Activated CD4-positive, alpha-beta T cell treated with anti-CD3 and anti-CD28 coated beads, Interleukin-2, amount 10 ng/mL, durations not matched to agents 24 days and 14 days (primary cell): ENCODE measurements at regions not wholly inside any gene's neighbourhood (a gene's known extent, or its start where the extent isn't known, plus 50 kb on each side); places are given as distances from the start of the nearest gene placed in this dataset.
"Not testable (repeated sequence)": the region's sequence is repeated elsewhere in the genome, so short reads cannot be mapped to it uniquely, and the experiment has no call there.

Experiments used
- DNase-seq: peaks from one replicate; pipeline ENCODE4 v3.0.0; 2022
- H3K27ac Mint-ChIP-seq: one replicate; pipeline ENCODE4 v1.8.0; 2022; ENCODE audit warnings: mild to moderate bottlenecking, mixed read lengths
- H3K27me3 Mint-ChIP-seq: one replicate; pipeline ENCODE4 v1.8.0; 2022; ENCODE audit warnings: mixed read lengths
- H3K36me3 Mint-ChIP-seq: one replicate; pipeline ENCODE4 v1.8.0; 2022; ENCODE audit warnings: low read depth, mild to moderate bottlenecking, mixed read lengths
- H3K4me1 Mint-ChIP-seq: one replicate; pipeline ENCODE4 v1.8.0; 2021; ENCODE audit warnings: mixed read lengths
- H3K4me3 Mint-ChIP-seq: one replicate; pipeline ENCODE4 v1.8.0; 2022; ENCODE audit warnings: mild to moderate bottlenecking, moderate library complexity, mixed read lengths
- H3K9me3 Mint-ChIP-seq: one replicate; pipeline ENCODE4 v1.8.0; 2021; ENCODE audit warnings: mixed read lengths
- intact Hi-C: fragments of 100-400 bp; cut with micrococcal nuclease; formaldehyde crosslinking; loops from one replicate; pipeline ENCODE4 v1.15.1; 2023

DNA sequence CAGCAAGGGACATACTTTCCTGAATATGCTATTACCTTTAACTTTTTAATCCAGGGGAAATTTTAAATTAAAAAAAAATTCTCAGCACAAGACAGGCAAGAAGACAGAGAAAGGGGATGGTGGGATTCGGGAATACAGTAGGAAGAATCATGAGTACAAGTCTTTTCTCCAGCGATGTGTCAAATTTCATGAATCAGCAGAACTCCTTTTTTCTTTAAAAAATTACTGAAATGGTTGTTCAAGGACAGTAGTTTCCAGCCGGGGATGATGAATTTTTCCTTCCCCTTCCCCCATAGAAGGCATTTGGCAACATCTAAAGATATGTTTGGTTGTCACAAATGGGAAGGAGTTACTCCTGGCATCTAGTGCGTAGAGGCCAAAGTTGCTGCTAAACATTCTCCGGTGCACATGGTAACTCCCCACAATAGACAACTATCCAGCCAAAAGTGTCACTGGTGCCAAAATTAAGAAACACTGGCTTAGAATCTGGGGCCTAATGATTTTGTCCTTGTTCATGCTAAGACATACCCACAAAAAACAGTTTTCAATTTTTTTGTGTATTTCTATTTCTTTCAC, 450.2 kb downstream of the CBLN4 start:
- no peaks in the 10 kb centered on the region for H3K4me1 Mint-ChIP-seq
- no peaks in the 10 kb centered on the region for H3K36me3 Mint-ChIP-seq
- H3K9me3 Mint-ChIP-seq, result peaks cover 13% of the 10 kb centered on the region
- intact Hi-C loops, result no loop called here
- H3K27me3 Mint-ChIP-seq, result no peaks in the 10 kb centered on the region
- DNase-seq, result no peak
- no peak overlapping the region for H3K27ac Mint-ChIP-seq
- no peak overlapping the region for H3K4me3 Mint-ChIP-seq

DNA sequence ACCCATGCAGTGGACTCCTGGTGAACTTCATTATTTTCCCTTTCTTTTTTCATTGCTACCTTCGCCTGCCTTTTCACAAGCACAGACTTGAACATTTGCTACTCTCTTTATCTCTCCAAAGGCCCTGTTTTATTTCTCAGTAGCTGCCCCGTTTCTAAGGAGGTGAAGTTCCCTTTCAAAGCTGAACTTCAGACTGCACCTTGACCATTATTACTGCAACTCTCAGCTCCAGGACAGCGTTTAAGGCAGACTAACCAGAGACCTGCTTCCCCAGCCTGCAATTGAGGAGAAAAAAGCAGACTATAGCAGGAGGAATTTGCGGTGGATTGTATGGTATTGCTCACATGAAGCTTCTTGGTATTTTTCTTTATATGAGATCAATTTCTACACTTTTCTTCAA, 460.7 kb downstream of the CBLN4 start:
- Mint-ChIP-seq H3K36me3 (no peaks in the 10 kb centered on the region), H3K27me3 (no peaks in the 10 kb centered on the region), H3K27ac (no peak overlapping the region), H3K9me3 (peaks cover 4% of the 10 kb centered on the region), H3K4me3 (no peak overlapping the region), H3K4me1 (no peaks in the 10 kb centered on the region)
- no peak for DNase-seq
- intact Hi-C loops, result no loop called here

DNA sequence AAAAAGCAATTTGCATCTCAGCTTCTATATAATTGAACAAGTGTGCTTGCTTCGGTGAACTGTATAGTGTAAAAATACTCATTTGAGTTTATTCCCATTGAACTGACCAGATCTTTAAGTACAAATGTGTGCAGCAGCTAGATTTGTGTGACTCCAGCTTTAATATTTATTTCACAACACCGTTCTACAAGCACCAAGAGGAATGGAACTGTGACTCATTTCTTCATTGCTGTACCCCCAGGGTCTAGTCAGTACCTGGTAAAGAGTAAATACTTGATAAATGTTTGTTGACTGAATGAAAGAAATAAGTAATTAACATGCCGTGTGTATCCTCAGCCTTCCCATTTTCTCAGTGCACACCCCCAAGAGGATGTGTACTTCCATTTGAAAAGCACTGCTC, 464.8 kb downstream of the CBLN4 start:
- Mint-ChIP-seq H3K9me3 (no peaks in the 10 kb centered on the region), H3K27ac (no peak overlapping the region), H3K4me3 (no peak overlapping the region), H3K36me3 (no peaks in the 10 kb centered on the region), H3K4me1 (no peaks in the 10 kb centered on the region), H3K27me3 (no peaks in the 10 kb centered on the region)
- intact Hi-C loops, result no loop called here
- no peak for DNase-seq

- intact Hi-C loops, result no loop called here
- Mint-ChIP-seq H3K36me3 (no peaks in the 10 kb centered on the region), H3K4me1 (no peaks in the 10 kb centered on the region), H3K27me3 (no peaks in the 10 kb centered on the region), H3K27ac (no peak overlapping the region), H3K9me3 (no peaks in the 10 kb centered on the region), H3K4me3 (no peak overlapping the region)
- DNase-seq, result no peak
Measured at GRCh38 chr20:55540013-55540412, 465.3 kb downstream of the CBLN4 start.

- no peak for DNase-seq
- Mint-ChIP-seq H3K9me3 (no peaks in the 10 kb centered on the region), H3K4me1 (no peaks in the 10 kb centered on the region), H3K27me3 (no peaks in the 10 kb centered on the region), H3K27ac (no peak overlapping the region), H3K36me3 (no peaks in the 10 kb centered on the region), H3K4me3 (no peak overlapping the region)
- intact Hi-C loops, result no loop called here
Measured at GRCh38 chr20:55538261-55538908, 466.9 kb downstream of the CBLN4 start.

DNA sequence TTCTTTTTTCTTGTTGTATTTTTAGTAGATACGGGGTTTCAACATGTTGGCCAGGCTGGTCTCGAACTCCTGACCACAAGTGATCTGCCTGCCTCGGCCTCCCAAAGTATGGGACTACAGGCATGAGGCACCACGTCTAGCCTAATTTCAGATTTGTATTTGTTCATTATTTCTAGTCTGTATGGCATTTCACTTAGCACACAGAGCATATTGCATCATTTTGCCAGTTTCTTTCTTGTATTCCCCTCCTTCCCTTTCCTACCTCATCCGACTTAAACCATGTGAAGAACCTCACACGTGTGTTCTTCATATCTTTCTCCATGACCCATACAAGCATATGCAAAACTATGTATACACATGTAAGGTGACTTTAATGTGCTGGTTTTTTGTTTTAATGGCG, 470.0 kb downstream of the CBLN4 start:
- intact Hi-C loops, result no loop called here
- Mint-ChIP-seq H3K9me3 (no peaks in the 10 kb centered on the region), H3K27ac (no peak overlapping the region), H3K4me1 (no peaks in the 10 kb centered on the region), H3K27me3 (no peaks in the 10 kb centered on the region), H3K36me3 (no peaks in the 10 kb centered on the region), H3K4me3 (no peak overlapping the region)
- DNase-seq, result no peak

- H3K36me3 Mint-ChIP-seq, result no peaks in the 10 kb centered on the region
- intact Hi-C loops, result no loop called here
- no peak for DNase-seq
- H3K27me3 Mint-ChIP-seq, result no peaks in the 10 kb centered on the region
- H3K4me1 Mint-ChIP-seq, result no peaks in the 10 kb centered on the region
- no peak overlapping the region for H3K4me3 Mint-ChIP-seq
- H3K9me3 Mint-ChIP-seq, result peaks cover 6% of the 10 kb centered on the region
- no peak overlapping the region for H3K27ac Mint-ChIP-seq
Measured at GRCh38 chr20:55533632-55534031, 471.7 kb downstream of the CBLN4 start.

- intact Hi-C loops, result no loop called here
- no peak for DNase-seq
- H3K27me3 Mint-ChIP-seq, result no peaks in the 10 kb centered on the region
- H3K9me3 Mint-ChIP-seq, result peaks cover 13% of the 10 kb centered on the region
- no peak overlapping the region for H3K27ac Mint-ChIP-seq
- no peaks in the 10 kb centered on the region for H3K4me1 Mint-ChIP-seq
- H3K4me3 Mint-ChIP-seq, result no peak overlapping the region
- H3K36me3 Mint-ChIP-seq, result no peaks in the 10 kb centered on the region
Measured at GRCh38 chr20:55530763-55531162, 474.6 kb downstream of the CBLN4 start.

- H3K36me3 Mint-ChIP-seq, result no peaks in the 10 kb centered on the region
- peaks cover 20% of the 10 kb centered on the region for H3K9me3 Mint-ChIP-seq
- H3K27me3 Mint-ChIP-seq, result no peaks in the 10 kb centered on the region
- H3K27ac Mint-ChIP-seq, result no peak overlapping the region
- intact Hi-C loops, result no loop called here
- no peak for DNase-seq
- no peaks in the 10 kb centered on the region for H3K4me1 Mint-ChIP-seq
- H3K4me3 Mint-ChIP-seq, result no peak overlapping the region
Measured at GRCh38 chr20:55528482-55528881, 476.8 kb downstream of the CBLN4 start.

GRCh38 chr20:55522296-55522815, 483.0 kb downstream of the CBLN4 start:
- no peaks in the 10 kb centered on the region for H3K36me3 Mint-ChIP-seq
- intact Hi-C loops, result no loop called here

GRCh38 chr20:55517584-55517983, 487.7 kb downstream of the CBLN4 start:
- H3K4me1 Mint-ChIP-seq, intact Hi-C loops, H3K27me3 Mint-ChIP-seq, DNase-seq, H3K9me3 Mint-ChIP-seq, H3K36me3 Mint-ChIP-seq, H3K27ac Mint-ChIP-seq, H3K4me3 Mint-ChIP-seq: not testable (repeated sequence)

More at GRCh38 chr20:55522296-55522815, 483.0 kb downstream of the CBLN4 start:
- H3K27me3 Mint-ChIP-seq, result no peaks in the 10 kb centered on the region
- no peak overlapping the region for H3K27ac Mint-ChIP-seq
- peaks cover 18% of the 10 kb centered on the region for H3K9me3 Mint-ChIP-seq
- no peak overlapping the region for H3K4me3 Mint-ChIP-seq
- DNase-seq, result no peak
- no peaks in the 10 kb centered on the region for H3K4me1 Mint-ChIP-seq

DNA sequence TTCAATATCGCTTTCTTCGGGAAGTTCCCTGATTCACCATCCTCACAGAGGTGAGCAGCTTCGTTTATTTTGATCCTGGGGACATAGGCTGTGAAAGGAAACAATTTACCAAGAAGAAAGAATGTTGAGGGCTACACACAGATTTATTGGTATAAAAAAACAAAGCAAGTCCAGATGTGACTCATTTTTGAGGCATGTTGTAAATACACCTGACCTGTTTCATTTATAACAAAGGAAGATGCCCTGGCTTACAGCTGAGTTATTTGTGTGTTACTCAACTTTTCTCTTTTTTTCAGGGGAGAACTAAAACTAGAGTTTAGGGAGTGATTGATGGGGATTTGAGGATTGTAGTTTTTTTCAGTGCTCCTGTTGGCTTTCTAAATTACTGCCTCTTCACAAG, 489.5 kb downstream of the CBLN4 start:
- Mint-ChIP-seq H3K27me3 (no peaks in the 10 kb centered on the region), H3K9me3 (peaks cover 8% of the 10 kb centered on the region), H3K27ac (no peak overlapping the region), H3K4me3 (no peak overlapping the region), H3K4me1 (no peaks in the 10 kb centered on the region), H3K36me3 (no peaks in the 10 kb centered on the region)
- DNase-seq, result no peak
- intact Hi-C loops, result no loop called here

GRCh38 chr20:55514531-55514930, 490.8 kb downstream of the CBLN4 start:
- intact Hi-C loops, result no loop called here
- H3K9me3 Mint-ChIP-seq, result peaks cover 8% of the 10 kb centered on the region
- DNase-seq, result no peak
- H3K27me3 Mint-ChIP-seq, result no peaks in the 10 kb centered on the region
- no peak overlapping the region for H3K27ac Mint-ChIP-seq
- no peaks in the 10 kb centered on the region for H3K4me1 Mint-ChIP-seq
- H3K36me3 Mint-ChIP-seq, result no peaks in the 10 kb centered on the region
- no peak overlapping the region for H3K4me3 Mint-ChIP-seq

GRCh38 chr20:55513954-55514353, 491.4 kb downstream of the CBLN4 start:
- Mint-ChIP-seq H3K4me3 (no peak overlapping the region), H3K4me1 (no peaks in the 10 kb centered on the region), H3K9me3 (peaks cover 8% of the 10 kb centered on the region), H3K27ac (no peak overlapping the region), H3K27me3 (no peaks in the 10 kb centered on the region), H3K36me3 (no peaks in the 10 kb centered on the region)
- DNase-seq, result no peak
- intact Hi-C loops, result no loop called here

DNA sequence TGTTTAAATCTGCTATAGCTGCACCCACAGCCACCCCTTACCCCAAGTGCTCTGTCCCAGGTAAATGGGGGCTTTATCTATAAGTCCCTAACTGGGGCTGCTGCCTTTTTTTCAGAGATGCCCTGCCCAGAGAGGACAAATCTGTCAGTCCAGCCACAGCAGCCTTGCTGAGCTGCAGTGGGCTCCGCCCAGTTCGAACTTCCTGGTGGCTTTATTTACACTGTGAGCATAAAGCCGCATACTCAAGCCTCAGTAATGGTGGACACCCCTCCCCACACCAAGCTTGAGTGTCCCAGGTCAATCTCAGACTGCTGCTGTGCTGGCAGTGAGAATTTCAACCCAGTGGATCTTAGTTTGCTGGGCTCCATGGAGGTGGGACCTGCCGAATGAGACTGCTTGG, 505.2 kb downstream of the CBLN4 start:
- DNase-seq, result no peak
- Mint-ChIP-seq H3K36me3 (no peaks in the 10 kb centered on the region), H3K9me3 (peaks cover 12% of the 10 kb centered on the region), H3K4me3 (no peak overlapping the region), H3K27me3 (no peaks in the 10 kb centered on the region), H3K4me1 (no peaks in the 10 kb centered on the region), H3K27ac (no peak overlapping the region)
- intact Hi-C loops, result no loop called here
